Epithelial cell of esophagus (primary cell): ENCODE measurements at regions not wholly inside any gene's neighbourhood (a gene's known extent, or its start where the extent isn't known, plus 50 kb on each side); places are given as distances from the start of the nearest gene placed in this dataset.
A peak's percentile ranks its signal among the peaks of the same experiment; 100 is the strongest.

ENCODE experiments used
- DNase-seq: peaks from one replicate; pipeline ENCODE4 v3.0.0; 2010; ENCODE audit warnings: low read depth
- H3K4me3 ChIP-seq: 2 replicates; pipeline ENCODE4 v1.5.1; 2011; ENCODE audit warnings: mild to moderate bottlenecking, low read length, control low read depth
- TF ChIP-seq, protein P1 (sequence below): IDR thresholded peaks from 2 replicates; pipeline ENCODE4 v1.5.1; 2011; ENCODE audit warnings: low read depth, mild to moderate bottlenecking, low read length, control low read depth, inconsistent platforms; ENCODE audit not compliant: insufficient read depth; ENCODE audit errors: missing control alignments

DNA sequence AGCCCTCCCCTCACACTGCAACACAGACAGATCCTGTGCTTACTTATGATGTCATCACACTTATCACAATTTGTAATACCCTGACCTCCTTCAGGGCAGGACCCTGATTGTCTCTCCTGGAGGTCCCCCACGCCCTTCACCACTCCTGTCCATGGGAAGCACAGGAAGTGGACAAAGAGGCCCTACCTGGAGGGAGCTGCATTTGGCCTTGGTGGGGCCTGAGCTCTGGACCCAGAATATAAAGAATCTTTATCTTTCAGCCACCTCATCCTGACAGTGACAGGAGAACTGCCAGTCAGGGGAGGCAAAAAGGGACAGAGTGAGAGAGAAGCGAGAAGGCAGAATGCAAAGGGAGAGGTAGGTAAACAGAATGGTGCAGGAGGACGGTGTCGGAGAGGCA, 303.4 kb upstream of the N4BP1 start:
- no peak for DNase-seq
- TF ChIP-seq, protein P1, sequence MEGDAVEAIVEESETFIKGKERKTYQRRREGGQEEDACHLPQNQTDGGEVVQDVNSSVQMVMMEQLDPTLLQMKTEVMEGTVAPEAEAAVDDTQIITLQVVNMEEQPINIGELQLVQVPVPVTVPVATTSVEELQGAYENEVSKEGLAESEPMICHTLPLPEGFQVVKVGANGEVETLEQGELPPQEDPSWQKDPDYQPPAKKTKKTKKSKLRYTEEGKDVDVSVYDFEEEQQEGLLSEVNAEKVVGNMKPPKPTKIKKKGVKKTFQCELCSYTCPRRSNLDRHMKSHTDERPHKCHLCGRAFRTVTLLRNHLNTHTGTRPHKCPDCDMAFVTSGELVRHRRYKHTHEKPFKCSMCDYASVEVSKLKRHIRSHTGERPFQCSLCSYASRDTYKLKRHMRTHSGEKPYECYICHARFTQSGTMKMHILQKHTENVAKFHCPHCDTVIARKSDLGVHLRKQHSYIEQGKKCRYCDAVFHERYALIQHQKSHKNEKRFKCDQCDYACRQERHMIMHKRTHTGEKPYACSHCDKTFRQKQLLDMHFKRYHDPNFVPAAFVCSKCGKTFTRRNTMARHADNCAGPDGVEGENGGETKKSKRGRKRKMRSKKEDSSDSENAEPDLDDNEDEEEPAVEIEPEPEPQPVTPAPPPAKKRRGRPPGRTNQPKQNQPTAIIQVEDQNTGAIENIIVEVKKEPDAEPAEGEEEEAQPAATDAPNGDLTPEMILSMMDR: no peak
- H3K4me3 ChIP-seq: no peak overlapping the region

DNA sequence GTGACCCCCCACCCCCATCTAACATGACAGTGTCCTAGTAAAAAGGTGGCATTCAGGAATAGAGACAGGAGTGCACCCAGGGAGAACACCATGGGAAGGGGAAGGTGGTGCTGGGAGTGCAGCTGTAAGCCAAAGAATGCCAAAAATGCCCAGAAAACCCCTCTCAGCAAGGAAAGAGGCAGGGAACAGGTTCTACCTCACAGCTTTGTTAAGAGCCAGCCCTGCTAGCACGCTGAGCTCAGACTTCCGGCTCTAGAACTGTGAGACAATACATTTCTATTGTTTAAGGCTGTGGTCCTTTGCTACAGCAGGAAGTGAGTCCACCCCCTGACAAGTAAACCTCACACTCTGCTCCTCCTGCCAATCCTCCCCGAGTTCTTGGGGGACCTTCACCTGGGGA, 302.4 kb upstream of the N4BP1 start:
- TF ChIP-seq, protein P1: no peak
- no peak overlapping the region for H3K4me3 ChIP-seq
- DNase-seq: peak; percentile 4

DNA sequence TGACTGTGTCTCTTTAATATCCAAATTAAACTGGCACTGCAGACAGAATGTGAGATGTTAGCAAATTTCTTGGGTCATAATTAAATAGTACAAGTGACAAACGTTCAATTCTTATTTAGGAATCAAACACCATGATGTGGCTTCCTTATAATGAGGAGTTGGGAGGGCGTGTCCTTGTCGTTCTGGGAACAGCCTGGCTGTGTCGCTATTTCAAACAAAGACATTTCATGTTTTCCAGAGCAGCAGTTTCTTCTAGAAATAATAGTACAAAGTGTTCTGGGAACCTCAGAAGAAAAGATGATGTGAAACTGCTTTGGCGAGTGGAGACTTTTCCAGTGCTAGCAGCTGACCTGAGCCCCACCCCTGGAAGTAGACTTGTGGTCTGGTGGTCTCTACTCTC, 301.7 kb upstream of the N4BP1 start:
- no peak overlapping the region for H3K4me3 ChIP-seq
- TF ChIP-seq, protein P1: peak; percentile 32
- peak; percentile 15 for DNase-seq

DNA sequence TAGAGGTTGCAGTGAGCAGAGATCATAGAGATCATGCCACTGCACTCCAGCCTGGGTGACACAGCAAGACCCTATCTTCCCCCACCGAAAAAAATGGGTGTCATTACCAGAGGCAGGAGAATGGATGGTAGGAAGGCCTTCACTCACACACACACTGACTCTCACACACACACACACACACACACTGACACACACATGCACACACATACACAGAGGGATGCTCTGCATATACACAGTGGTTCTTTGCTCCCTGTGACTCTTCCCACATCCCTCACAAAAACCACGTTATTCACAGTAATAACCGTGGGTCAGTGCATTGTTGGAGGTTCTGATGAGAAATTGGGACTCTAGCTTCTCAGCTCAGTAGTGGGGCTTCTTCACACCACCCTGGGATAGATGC, 300.2 kb upstream of the N4BP1 start:
- TF ChIP-seq, protein P1: no peak
- DNase-seq: no peak
- no peak overlapping the region for H3K4me3 ChIP-seq

DNA sequence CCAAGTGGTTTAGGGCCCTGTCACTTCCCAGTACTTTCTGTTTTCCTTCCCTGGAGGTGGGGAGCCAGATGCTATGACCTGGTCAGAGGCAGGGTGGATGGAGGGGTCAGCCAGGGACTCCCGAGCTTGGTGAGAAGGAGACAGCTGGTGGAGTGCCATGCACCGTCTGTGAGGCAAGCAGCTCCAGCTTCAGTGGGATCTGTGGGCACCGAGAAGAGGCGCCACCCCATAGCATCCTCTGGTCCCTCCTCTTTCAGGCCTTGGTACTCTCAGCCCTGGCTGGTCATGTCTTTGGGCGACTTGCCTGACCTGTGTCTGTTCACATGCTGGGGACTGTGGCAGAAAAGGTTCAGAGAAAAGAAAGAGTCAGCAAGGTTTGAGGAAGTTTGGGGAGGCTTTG, 299.3 kb upstream of the N4BP1 start:
- no peak for DNase-seq
- no peak overlapping the region for H3K4me3 ChIP-seq
- TF ChIP-seq, protein P1: no peak

DNA sequence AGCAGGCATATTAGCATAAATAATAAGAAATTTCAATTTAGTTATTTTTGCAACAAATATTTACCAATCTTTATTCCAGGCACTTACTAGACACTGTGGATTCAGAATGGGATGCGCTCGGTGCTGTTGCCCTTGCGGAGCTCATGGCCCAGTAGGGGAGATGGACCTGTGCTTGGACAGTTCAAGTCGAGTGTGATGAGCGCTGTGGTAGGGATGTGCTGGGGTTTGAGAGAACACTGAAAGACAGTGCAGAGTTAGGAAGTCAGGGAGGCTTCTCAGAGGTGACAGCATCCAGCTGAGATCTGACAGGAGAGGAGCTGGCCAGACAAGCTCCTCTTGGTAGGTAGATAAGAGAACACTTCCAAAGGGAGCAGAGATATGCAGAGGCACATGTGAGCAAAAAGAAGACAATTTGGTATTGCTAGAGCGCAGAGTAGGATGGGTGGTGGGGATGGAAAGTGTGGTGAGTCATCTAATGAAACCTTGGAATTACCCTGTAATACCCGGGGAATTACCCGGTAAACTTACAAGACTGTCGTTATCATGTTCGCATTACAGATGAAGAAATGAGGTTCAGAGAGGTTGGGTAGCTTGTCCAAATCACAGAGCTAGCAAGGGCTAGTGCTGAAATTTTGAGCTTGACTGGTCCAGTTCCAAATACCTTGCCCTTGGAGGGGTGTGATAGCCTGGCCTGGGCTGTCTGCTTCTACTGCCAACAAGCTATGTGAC, 298.1 kb upstream of the N4BP1 start:
- TF ChIP-seq, protein P1: no peak
- DNase-seq: no peak
- no peak overlapping the region for H3K4me3 ChIP-seq
